ENCODE measurements at regions not wholly inside any gene's neighbourhood (a gene's known extent, or its start where the extent isn't known, plus 50 kb on each side); places are given as distances from the start of the nearest gene placed in this dataset.

DNA sequence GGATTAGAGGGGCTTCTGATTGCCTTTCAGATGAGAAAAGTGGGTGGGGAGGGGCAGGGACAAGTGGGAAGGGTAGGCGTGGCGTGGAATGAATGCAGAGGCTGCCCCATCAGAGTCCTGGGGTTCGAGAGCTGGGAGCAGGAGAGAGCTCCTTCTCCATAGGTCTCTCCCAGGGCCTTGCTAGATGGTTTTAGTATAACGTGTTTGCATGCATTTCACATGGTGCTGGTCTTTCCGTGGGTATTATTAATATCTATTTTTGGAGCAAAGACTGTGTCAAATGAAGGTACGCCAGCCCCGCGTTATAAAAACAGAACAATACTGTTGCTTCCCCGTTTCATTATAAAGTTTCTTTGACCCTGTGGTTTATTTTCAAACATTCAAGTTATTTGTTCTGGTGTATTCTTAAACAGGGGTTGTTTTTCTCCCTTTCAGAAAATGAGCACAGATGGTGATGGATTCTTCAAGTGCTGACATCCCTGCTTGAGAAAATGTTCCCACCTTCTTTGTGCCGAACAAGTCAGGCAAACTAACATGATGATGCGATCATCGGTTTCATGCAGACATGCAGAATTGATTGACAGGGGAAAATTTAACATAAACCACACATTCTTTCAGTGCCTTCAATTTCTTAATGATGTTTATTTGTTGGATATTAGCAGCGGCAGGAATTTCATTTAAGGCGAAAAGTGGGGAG, 62.1 kb upstream of the ZNF536 start:
- no peak for DNase-seq (ENCODE audit: low spot score)

DNA sequence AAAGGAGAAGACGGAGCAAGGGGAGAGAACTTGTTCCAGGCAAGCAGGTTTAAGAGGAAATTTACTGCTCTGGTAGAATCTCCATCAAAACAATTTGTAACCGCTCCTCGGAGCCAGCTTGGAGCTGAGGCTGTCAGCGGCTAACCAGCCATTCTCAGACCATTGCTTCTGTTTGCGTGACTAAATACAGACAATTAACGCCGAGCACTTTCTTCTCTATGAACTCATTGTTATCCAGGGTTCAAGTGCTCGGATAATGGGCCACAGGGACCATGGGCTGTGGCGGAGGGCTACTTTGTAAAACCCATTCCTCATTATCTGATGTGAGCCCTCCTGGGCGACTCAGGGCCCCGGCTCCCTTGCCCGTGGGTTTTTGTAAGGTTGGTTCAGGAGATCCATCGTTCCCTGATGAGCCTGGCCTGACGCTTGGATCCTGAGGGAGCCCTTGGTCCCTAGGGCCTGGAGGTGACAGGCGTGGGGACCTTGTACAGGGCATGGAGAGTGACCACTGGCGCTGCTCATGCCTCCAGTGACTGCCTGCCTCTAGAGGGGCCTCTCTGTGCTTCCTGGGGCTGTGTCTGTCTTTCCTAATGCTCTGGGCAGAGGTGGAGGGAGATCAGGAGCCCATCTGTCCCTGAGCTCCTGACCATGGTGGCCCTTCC, 61.5 kb upstream of the ZNF536 start:
- no peak for DNase-seq (ENCODE audit: low spot score)

DNA sequence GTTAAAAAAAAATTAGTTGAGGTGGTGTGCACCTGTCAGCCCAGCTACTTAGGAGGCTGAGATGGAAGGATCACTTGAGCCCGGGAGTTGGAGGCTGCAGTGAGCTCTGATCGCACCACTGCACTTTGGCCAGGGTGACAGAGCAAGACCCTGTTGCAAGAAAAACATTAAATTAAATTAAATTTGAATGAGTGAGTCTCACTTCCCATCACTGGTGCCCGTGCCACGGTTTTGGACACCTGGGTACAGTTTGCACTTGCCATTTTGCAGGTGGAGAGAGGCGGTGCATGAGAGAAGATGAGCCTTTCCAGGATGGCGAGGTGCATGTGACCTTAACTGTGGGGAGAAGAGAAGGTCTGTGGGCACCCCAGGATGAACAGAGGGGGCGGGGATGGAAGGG, 60.3 kb upstream of the ZNF536 start:
- DNase-seq (ENCODE audit: low spot score), result no peak

DNA sequence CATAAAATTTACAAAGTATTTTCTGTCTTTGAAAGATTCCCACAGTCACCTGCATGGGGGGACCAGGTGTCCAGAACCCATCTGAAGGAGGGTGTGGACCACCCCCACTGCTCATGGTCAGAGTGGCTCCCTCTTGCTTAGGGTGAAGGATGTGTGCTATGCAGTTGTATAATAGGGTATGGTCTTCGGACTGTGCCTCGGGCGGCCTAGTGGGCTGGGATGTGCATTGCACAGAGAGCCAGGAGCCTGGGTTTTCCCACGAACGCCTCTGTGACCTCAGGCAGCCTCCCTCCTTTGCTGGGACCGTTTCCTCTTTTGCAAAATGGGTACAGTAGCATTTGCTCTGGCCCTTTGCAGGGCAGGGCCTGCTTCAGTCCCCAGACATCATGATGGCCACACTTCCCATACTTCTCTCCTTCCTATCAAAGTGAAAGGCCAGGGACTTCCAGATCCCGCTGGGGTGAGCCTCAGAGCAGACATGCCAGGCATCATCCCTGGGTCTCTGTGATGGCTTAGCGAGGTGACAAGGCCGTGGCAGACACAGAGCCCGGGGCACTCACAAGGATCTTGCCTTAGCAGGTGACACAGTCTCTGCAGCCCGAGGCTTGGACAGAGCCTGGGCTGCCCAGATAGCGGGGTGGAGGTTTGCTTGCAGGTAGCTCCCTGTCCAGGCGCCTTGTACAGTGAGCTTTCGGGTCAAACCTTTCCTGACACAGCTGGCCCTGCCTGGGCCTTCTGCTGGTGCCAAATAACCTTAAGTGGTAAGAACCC, 59.4 kb upstream of the ZNF536 start:
- DNase-seq (ENCODE audit: low spot score), result no peak

DNA sequence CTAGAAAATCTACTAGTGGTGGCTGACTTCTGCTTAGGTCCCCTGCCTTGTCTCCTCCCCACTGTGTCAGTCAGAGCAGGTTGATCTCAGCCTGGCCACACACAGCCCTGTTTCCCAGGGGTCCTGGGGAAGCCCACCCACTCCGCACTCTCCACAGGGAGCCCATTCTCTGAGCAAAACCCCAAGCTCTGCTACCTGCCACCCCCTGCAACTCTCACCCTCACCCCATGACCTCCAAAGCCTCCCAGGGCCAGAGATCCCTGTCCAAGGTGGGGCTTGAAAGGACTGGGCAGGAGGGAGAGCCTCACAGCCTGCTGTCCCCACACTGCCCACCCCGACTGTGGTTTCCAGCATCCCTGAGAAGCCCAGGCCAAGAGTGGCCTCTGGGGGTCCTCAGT, 58.8 kb upstream of the ZNF536 start:
- no peak for DNase-seq (ENCODE audit: low spot score)

DNA sequence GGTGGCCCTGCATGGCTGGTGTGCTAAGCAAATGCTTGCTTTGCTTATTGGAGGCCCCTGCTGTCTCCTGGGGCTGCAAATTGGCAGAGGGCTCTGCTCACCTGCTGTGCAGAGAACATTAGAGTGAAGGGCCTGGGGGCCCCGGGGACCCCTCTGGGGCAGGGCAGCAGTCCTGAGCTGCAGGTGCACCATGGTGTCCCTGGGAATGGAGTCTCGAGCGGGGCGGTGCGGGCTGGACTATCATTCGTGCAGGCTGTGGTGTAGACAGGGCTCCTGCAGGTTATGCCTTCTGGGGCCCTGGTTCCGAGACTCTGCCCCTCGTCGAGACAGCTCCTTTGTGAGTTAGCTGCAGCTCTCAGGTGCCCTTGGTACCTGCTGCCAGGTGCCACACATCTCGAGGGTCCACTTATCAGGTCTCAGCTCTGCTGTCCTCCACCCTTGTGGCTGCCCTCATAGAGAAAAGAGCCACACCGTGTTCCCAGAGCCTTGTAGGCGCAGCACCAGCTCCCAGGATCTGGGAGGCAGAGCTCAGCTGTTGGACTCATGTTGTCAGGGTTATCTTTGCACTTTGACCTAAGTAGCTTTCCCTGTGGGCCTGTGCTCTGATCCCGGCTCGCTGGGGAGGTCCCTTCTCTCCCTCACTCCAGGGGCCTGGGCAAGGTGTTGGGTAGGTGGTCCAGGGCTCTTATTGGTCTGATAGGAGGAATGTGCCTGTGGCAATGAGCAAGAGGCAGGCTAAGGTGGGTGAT, 58.0 kb upstream of the ZNF536 start:
- DNase-seq (ENCODE audit: low spot score), result no peak

DNA sequence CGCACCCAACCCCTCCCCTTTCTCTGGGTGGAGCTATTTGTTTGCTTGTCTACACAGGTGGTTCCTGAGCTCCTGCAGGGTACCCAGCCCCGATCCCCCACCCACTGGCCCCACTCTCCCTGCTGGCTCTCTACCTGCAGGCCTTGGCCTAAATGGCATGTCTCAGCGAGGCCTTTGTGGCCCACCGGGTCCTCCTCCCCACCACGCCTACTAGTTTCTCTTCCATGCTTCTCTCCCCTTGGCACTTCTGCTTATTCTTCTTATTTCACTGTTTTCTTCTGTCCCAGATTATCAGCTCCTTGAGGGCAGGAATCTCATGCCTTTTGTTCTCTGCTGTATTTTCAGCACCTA, 57.4 kb upstream of the ZNF536 start:
- no peak for DNase-seq (ENCODE audit: low spot score)

DNA sequence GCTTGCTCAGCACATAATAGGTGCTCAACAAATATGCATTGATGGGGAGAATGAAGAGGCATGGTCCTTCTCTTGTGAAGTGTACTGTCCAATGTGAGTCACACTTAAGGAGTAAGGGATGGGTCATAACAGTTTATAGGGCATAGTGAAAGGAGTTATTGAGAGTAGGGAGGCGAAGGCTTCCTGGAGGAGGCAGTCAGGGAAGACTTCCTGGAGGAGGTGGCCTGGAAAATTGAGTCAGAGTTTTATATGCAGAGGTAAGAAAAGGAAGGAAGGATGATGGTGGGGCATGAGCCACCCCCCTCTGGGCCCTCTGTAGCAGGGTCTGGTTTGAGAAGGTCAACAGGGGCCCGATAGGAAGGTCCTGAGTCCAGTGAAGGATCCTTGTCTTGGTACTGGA, 57.0 kb upstream of the ZNF536 start:
- no peak for DNase-seq (ENCODE audit: low spot score)

DNA sequence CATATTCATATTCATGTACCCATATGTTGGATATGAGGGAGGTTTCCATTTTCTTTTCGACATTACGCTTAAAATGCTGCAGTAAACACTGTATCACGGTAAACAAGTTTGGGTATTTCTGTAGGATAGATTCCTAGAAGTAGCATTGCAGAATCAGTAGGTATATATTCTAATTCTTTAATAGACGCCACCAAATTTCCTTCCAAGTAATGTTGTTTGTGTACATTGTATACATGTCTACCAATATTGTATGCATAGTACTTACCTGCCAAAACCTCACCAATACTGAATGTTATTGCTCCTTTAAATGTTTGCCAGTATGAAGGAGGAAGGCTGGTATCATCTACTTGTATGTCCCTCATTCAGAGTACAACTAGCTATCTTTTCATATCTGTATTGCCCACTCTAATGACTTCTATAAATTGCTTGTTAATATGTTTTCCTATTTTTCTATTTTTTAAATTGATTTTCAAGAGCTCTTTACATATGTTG, 56.1 kb upstream of the ZNF536 start:
- no peak for DNase-seq (ENCODE audit: low spot score)

DNA sequence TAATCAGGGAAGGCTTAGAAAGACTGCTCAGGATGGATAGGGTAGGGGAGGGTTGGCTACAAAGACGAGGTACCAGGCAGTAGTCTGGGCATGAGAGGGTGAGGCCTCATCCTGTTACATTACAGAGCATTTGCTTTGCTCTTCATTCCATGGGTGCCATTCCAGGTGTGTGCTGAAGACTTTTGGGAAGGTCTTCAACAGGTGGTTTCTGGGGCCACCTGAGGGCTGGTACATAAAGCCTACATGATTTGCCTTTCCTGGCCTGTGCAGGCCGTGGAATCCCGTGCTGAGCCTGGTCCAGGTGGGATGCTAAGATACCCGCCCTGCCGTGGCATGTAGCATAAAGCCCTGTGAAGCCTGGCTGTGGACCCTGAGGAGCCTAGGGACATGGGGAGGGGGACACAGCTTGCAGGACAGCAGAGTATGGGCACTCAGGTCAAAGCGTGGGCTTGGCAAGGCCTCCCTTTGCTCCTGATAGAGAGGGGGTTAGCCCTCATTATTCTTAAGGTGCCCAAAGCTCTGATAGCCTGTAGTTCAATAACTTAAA, 55.6 kb upstream of the ZNF536 start:
- no peak for DNase-seq (ENCODE audit: low spot score)

DNA sequence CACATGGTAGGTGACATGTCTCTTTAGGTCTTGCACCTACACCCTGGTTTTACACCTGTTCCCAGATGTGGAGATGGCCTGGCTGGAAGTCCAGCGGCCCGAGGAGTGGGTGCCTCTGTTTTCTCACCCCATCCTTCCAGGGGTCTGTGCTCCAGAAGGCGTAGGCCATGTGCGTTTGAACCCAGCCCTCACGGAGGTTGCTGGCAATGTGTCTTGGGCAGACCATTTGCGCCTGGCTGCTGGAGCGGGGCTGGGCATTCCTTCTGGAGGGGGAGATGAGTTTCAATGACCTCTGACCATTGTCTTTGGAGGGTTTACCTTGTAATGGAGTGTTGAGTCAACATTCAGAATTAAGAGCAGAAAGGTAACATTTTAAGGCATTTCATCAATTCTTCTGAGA, 54.8 kb upstream of the ZNF536 start:
- DNase-seq (ENCODE audit: low spot score), result no peak

DNA sequence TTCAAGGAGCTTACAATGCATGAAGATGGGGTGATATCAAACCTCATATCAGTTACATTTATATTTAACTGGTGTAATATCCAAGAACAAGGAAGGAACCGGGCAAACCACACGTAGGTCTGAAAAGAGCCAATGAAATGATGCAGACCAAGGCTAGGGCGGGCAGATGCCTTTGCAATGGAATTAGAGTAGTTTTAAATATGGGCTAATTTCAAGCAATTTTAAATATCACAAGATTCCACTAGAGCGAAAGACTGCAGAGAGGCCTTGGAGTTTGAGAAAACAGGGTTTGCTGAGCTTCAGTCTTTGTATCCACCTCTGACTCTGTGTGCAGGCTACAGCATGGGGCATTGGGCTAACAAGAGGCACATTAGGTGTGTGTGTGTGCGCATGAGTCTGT, 53.9 kb upstream of the ZNF536 start:
- no peak for DNase-seq (ENCODE audit: low spot score)

DNA sequence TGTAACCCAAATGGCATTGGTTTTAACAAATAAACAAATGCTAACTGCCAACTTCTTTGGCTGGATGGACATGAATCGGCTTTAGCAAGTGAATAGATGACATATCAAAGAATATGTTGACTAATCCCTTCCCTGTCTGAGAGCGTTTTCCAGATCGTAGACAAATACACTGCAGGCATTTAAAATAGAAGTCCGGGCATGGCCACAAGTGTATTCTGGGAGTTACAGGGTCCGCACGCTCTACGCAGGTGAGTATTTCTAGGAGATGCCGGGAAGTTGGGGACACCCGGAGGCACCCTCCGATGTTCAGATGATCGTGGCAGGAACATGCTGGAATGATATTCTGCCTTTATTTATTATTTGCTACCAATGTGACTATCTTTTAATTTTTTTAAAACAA, 53.2 kb upstream of the ZNF536 start:
- no peak for DNase-seq (ENCODE audit: low spot score)

DNA sequence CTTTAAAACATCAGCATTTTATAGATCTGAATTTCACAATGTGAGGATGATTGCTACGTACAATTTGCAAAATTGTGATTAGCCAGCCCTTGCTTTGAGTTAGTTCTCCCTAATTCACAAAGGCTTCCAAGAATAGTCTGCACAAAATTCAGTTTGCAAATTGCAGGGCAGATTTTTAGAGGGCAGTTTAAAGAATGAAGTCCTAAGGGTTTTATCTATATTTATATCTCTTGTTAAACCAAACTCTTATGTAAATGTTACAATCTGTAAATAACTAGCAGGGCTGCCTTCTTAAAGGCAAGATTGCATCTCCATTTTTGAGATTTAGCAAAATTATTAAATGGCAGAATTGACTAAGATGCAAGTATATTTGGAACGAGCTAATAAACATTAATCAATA, 52.8 kb upstream of the ZNF536 start:
- DNase-seq (ENCODE audit: low spot score), result no peak

DNA sequence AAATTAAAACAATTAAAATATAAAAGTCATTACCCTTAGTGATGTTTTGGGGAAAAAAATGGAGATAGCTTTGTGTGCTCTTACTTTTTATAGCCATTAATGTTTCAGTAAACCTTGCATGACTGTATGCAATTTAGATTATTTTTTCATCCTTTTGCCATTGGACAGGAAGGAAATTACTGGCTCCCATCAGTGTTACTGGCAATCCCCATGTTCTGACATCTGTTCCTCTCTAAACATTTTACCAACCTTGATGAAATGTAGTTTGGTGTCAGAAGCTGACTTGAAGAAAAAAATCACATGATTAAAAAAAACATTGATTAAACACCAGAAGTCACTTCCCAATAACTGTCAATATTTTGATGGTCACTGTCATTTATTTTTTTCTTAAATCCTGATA, 52.3 kb upstream of the ZNF536 start:
- DNase-seq (ENCODE audit: low spot score), result no peak

DNA sequence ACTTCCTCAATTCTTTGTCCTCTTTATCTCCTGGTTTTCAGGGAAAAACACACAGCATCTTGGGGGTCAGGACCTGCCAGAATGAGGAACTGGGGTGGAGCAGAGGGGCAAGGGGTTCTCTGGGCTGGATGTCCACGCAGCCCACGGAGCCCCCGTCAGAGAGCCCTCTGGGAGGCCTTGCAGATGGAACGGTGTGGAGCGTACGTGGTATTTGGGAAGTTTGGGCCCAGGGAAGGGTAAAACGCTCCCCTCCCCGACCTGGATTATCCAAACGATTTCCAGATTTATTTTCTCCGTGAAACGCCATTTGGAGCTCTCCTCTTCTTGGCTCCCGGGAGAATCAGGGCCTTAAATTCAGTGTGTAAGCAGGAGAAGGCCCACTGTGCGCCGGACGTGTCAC, 51.7 kb upstream of the ZNF536 start:
- no peak for DNase-seq (ENCODE audit: low spot score)

DNA sequence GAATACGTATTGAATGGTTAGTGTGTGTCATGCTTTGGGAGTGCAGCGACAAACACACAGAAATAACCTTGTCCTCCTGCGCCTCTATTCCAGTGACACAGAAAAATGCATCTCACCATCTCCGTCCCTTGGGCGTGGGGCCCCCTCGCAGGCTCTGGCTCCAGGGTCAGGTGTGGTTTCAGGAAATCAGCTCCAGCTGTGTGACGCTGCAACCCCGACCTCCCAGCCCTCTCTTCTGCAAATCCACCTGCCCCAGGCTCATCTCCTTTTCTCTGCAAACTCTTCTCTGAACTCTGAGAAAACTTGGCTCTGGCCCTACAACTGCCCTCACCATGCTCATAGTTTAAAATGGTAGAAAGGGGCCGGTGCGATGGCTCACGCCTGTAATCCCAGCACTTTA, 51.3 kb upstream of the ZNF536 start:
- DNase-seq (ENCODE audit: low spot score), result no peak

Measured in SW480 (cell line).